Common myeloid progenitor, CD34-positive (primary cell): ENCODE measurements at regions not wholly inside any gene's neighbourhood (a gene's known extent, or its start where the extent isn't known, plus 50 kb on each side); places are given as distances from the start of the nearest gene placed in this dataset.

Experiments used
- CTCF ChIA-PET: fragments of 350-600 bp; sonication (Branson Sonifier 250); formaldehyde crosslinking; loops from one replicate; lab custom pipeline; 2021; ENCODE audit warnings: antibody characterized with exemption; lab: Charles Lee
- POLR2A ChIA-PET: fragments of 350-600 bp; sonication (Branson Sonifier 250); formaldehyde crosslinking; loops from one replicate; lab custom pipeline; 2021; ENCODE audit warnings: antibody characterized with exemption; lab: Charles Lee
- DNase-seq, 3 donors: peaks; one replicate each; pipeline versions ENCODE4 v3.0.0 to v3.0.0-alpha.2; 2013
- H3K27ac ChIP-seq, 2 experiments: 1 replicate in 1 of 2; 2 replicates in 1 of 2; pipeline ENCODE4 v1.7.0; 2013; ENCODE audit warnings: inconsistent platforms in 2 of 2, low read length in 2 of 2, mild to moderate bottlenecking in 2 of 2, low read depth in 1 of 2, moderate library complexity in 1 of 2; ENCODE audit not compliant: severe bottlenecking in 2 of 2, insufficient read depth in 1 of 2, poor library complexity in 1 of 2
- H3K27me3 ChIP-seq, 5 experiments: replicated peaks in 2 of 5; 1 replicate in 3 of 5; 2 replicates in 2 of 5; pipeline versions ENCODE4 v1.6.1 to v1.7.0; 2013; ENCODE audit warnings: low read length in 4 of 5, mild to moderate bottlenecking in 2 of 5, moderate library complexity in 2 of 5, inconsistent platforms in 1 of 5; ENCODE audit not compliant: insufficient read depth in 5 of 5, control insufficient read depth in 4 of 5
- H3K36me3 ChIP-seq, 4 experiments: 1 replicate in 2 of 4; 2 replicates in 2 of 4; pipeline versions ENCODE4 v1.6.1 to v1.7.0; 2013; ENCODE audit warnings: low read length in 3 of 4, control low read depth in 1 of 4, mild to moderate bottlenecking in 1 of 4; ENCODE audit not compliant: control insufficient read depth in 4 of 4, insufficient read depth in 4 of 4
- H3K4me1 ChIP-seq, 4 experiments: 1 replicate in 3 of 4; 2 replicates in 1 of 4; pipeline versions ENCODE4 v1.6.1 to v1.7.1; 2013; ENCODE audit warnings: low read length in 3 of 4, mild to moderate bottlenecking in 3 of 4, control low read depth in 1 of 4, inconsistent platforms in 1 of 4, moderate library complexity in 1 of 4; ENCODE audit not compliant: control insufficient read depth in 4 of 4, insufficient read depth in 4 of 4; ENCODE audit errors: control extremely low read depth in 1 of 4
- H3K4me3 ChIP-seq, 7 experiments: 1 replicate in 4 of 7; 2 replicates in 3 of 7; pipeline versions ENCODE4 v1.5.1 to v1.7.0; 2013; ENCODE audit warnings: mild to moderate bottlenecking in 7 of 7, low read length in 6 of 7, moderate library complexity in 6 of 7, inconsistent platforms in 2 of 7, low read depth in 2 of 7, control low read depth in 1 of 7; ENCODE audit not compliant: insufficient read depth in 4 of 7, control insufficient read depth in 1 of 7; ENCODE audit errors: extremely low read depth in 1 of 7
- H3K9me3 ChIP-seq, 5 experiments: 1 replicate in 4 of 5; 2 replicates in 1 of 5; pipeline versions ENCODE4 v1.6.1 to v1.7.1; 2013; ENCODE audit warnings: low read length in 4 of 5, mild to moderate bottlenecking in 2 of 5, inconsistent platforms in 1 of 5, low read depth in 1 of 5, moderate library complexity in 1 of 5; ENCODE audit not compliant: control insufficient read depth in 4 of 5, insufficient read depth in 2 of 5; ENCODE audit errors: control extremely low read depth in 1 of 5
- whole genome bisulfite sequencing: methylation state at CpG from one replicate; pipeline ENCODE4 v1.1.5; 2013; ENCODE audit not compliant: insufficient coverage; 5-methylcytosine and 5-hydroxymethylcytosine counted together

GRCh38 chr10:3631701-3632330, 153.2 kb downstream of the KLF6 start:
- H3K27ac ChIP-seq: no peak overlapping the region
- CTCF ChIA-PET: no interaction called here
- no peaks in the 10 kb centered on the region for H3K4me1 ChIP-seq
- peaks cover 0 to 2% (median 0%) of the 10 kb centered on the region in 5 experiments for H3K9me3 ChIP-seq
- H3K4me3 ChIP-seq: no peak overlapping the region
- 100% methylated on average over 2 of the region's 5 CpGs for WGBS
- H3K27me3 ChIP-seq: no peaks in the 10 kb centered on the region
- POLR2A ChIA-PET: no interaction called here
- no peaks in the 10 kb centered on the region for H3K36me3 ChIP-seq
- no peak for DNase-seq

GRCh38 chr10:3631291-3631690, 153.7 kb downstream of the KLF6 start:
- CTCF ChIA-PET: no interaction called here
- Histone ChIP-seq H3K27ac (no peak overlapping the region), H3K9me3 (peaks cover 0 to 2% (median 0%) of the 10 kb centered on the region in 5 experiments), H3K4me1 (no peaks in the 10 kb centered on the region), H3K27me3 (no peaks in the 10 kb centered on the region), H3K4me3 (no peak overlapping the region), H3K36me3 (no peaks in the 10 kb centered on the region)
- POLR2A ChIA-PET: no interaction called here
- DNase-seq: no peak
- no CpG with 5 or more reads among the region's 2 CpGs for WGBS

GRCh38 chr10:3625959-3626751, 158.9 kb downstream of the KLF6 start:
- WGBS: 83% methylated on average over 8 of the region's 11 CpGs
- no peaks in the 10 kb centered on the region for H3K4me1 ChIP-seq
- CTCF ChIA-PET: no interaction called here
- no peaks in the 10 kb centered on the region for H3K36me3 ChIP-seq
- no peak for DNase-seq
- H3K27ac ChIP-seq: no peak overlapping the region
- peaks cover 0 to 4% (median 0%) of the 10 kb centered on the region in 5 experiments for H3K9me3 ChIP-seq
- POLR2A ChIA-PET: no interaction called here
- no peak overlapping the region for H3K4me3 ChIP-seq
- no peaks in the 10 kb centered on the region for H3K27me3 ChIP-seq

- no peak overlapping the region for H3K4me3 ChIP-seq
- H3K4me1 ChIP-seq: no peaks in the 10 kb centered on the region
- ChIA-PET CTCF (no interaction called here), POLR2A (no interaction called here)
- no peak for DNase-seq
- no peaks in the 10 kb centered on the region for H3K27me3 ChIP-seq
- peaks cover 0 to 8% (median 0%) of the 10 kb centered on the region in 5 experiments for H3K9me3 ChIP-seq
- 98% methylated on average over 7 of the region's 8 CpGs for WGBS
- no peak overlapping the region for H3K27ac ChIP-seq
- no peaks in the 10 kb centered on the region for H3K36me3 ChIP-seq
Observed at GRCh38 chr10:3624367-3624766, 160.6 kb downstream of the KLF6 start.

GRCh38 chr10:3623746-3624145, 161.3 kb downstream of the KLF6 start:
- no peak overlapping the region for H3K4me3 ChIP-seq
- peaks cover 0 to 8% (median 0%) of the 10 kb centered on the region in 5 experiments for H3K9me3 ChIP-seq
- H3K4me1 ChIP-seq: no peaks in the 10 kb centered on the region
- H3K27me3 ChIP-seq: no peaks in the 10 kb centered on the region
- 90% methylated on average over 1 of the region's 7 CpGs for WGBS
- no peak for DNase-seq
- CTCF ChIA-PET: no interaction called here
- H3K36me3 ChIP-seq: no peaks in the 10 kb centered on the region
- POLR2A ChIA-PET: no interaction called here
- no peak overlapping the region for H3K27ac ChIP-seq

- no peak overlapping the region for H3K27ac ChIP-seq
- H3K27me3 ChIP-seq: no peaks in the 10 kb centered on the region
- no peaks in the 10 kb centered on the region for H3K36me3 ChIP-seq
- H3K9me3 ChIP-seq: peaks cover 0 to 6% (median 0%) of the 10 kb centered on the region in 5 experiments
- no peak overlapping the region for H3K4me3 ChIP-seq
- ChIA-PET POLR2A (no interaction called here), CTCF (interaction anchor here (0.6 kb wide), 1 partner anchor 22 kb away, joined by 3 read pairs; no protein-coding TSS in a partner anchor)
- 90% methylated on average over 1 of the region's 3 CpGs for WGBS
- no peak for DNase-seq
- no peaks in the 10 kb centered on the region for H3K4me1 ChIP-seq
Observed at GRCh38 chr10:3622845-3623621, 162.0 kb downstream of the KLF6 start.
